Trophoblast cell (in vitro differentiated cells and primary cell): ENCODE measurements at regions not wholly inside any gene's neighbourhood (a gene's known extent, or its start where the extent isn't known, plus 50 kb on each side); places are given as distances from the start of the nearest gene placed in this dataset.

Source experiments
- DNase-seq, 2 donors: peaks; one replicate each; pipeline ENCODE4 v3.0.0-alpha.2; 2016
- H2AFZ ChIP-seq: 2 replicates; pipeline ENCODE4 v1.6.1; 2013; ENCODE audit warnings: low read length, moderate library complexity, mild to moderate bottlenecking; ENCODE audit not compliant: insufficient read depth, poor library complexity
- H2AK5ac ChIP-seq: 2 replicates; pipeline ENCODE4 v1.6.1; 2013; ENCODE audit warnings: mild to moderate bottlenecking, low read length
- H2BK120ac ChIP-seq: 2 replicates; pipeline ENCODE4 v1.6.1; 2013; ENCODE audit warnings: low read length, mild to moderate bottlenecking, moderate library complexity; ENCODE audit not compliant: insufficient read depth, poor library complexity
- H2BK12ac ChIP-seq: 2 replicates; pipeline ENCODE4 v1.6.1; 2013; ENCODE audit warnings: mild to moderate bottlenecking, low read length, moderate library complexity
- H2BK5ac ChIP-seq: 2 replicates; pipeline ENCODE4 v1.6.1; 2013; ENCODE audit warnings: low read length, low read depth, moderate library complexity, mild to moderate bottlenecking; ENCODE audit not compliant: poor library complexity
- H3K14ac ChIP-seq: 2 replicates; pipeline ENCODE4 v1.6.1; 2013; ENCODE audit warnings: mild to moderate bottlenecking, low read length
- H3K18ac ChIP-seq: 2 replicates; pipeline ENCODE4 v1.6.1; 2013; ENCODE audit warnings: mild to moderate bottlenecking, low read length
- H3K23ac ChIP-seq: 2 replicates; pipeline ENCODE4 v1.6.1; 2013; ENCODE audit warnings: low read length
- H3K27ac ChIP-seq: 2 replicates; pipeline ENCODE4 v1.5.1; 2013; ENCODE audit warnings: low read depth, mild to moderate bottlenecking, inconsistent platforms, low read length, moderate library complexity
- H3K27me3 ChIP-seq: 2 replicates; pipeline ENCODE4 v1.6.1; 2013; ENCODE audit warnings: inconsistent platforms, mild to moderate bottlenecking, low read length, moderate library complexity; ENCODE audit not compliant: insufficient read depth
- H3K36me3 ChIP-seq, 2 experiments: 1 replicate in 1 of 2; 2 replicates in 1 of 2; pipeline ENCODE4 v1.6.1; 2013; ENCODE audit warnings: low read length in 2 of 2, mild to moderate bottlenecking in 2 of 2, moderate library complexity in 1 of 2; ENCODE audit not compliant: insufficient read depth in 2 of 2, control insufficient read depth in 1 of 2
- H3K4ac ChIP-seq: 2 replicates; pipeline ENCODE4 v1.6.1; 2013; ENCODE audit warnings: low read depth, mild to moderate bottlenecking, low read length, moderate library complexity
- H3K4me1 ChIP-seq, 2 experiments: 1 replicate in 1 of 2; 2 replicates in 1 of 2; pipeline ENCODE4 v1.6.1; 2013; ENCODE audit warnings: low read length in 2 of 2, mild to moderate bottlenecking in 2 of 2, moderate library complexity in 1 of 2; ENCODE audit not compliant: insufficient read depth in 2 of 2, control insufficient read depth in 1 of 2
- H3K4me2 ChIP-seq: 2 replicates; pipeline ENCODE4 v1.6.1; 2013; ENCODE audit warnings: inconsistent platforms, mild to moderate bottlenecking, low read length, moderate library complexity
- H3K4me3 ChIP-seq: 2 replicates; pipeline ENCODE4 v1.5.1; 2013; ENCODE audit warnings: mild to moderate bottlenecking, low read depth, low read length, inconsistent platforms
- H3K79me1 ChIP-seq: one replicate; pipeline ENCODE4 v1.6.1; 2013; ENCODE audit warnings: low read length
- H3K79me2 ChIP-seq: 2 replicates; pipeline ENCODE4 v1.6.1; 2013; ENCODE audit warnings: low read length, mild to moderate bottlenecking; ENCODE audit not compliant: control insufficient read depth, insufficient read depth, poor library complexity
- H3K9ac ChIP-seq: 2 replicates; pipeline ENCODE4 v1.6.1; 2013; ENCODE audit warnings: mild to moderate bottlenecking, low read length
- H3K9me3 ChIP-seq: 2 replicates; pipeline ENCODE4 v1.6.1; 2013; ENCODE audit warnings: low read depth, mild to moderate bottlenecking, control low read depth, inconsistent platforms, low read length; ENCODE audit not compliant: insufficient read depth
- H4K12ac ChIP-seq: 2 replicates; pipeline ENCODE4 v1.6.1; 2013; ENCODE audit warnings: low read depth, mild to moderate bottlenecking, low read length, moderate library complexity
- H4K8ac ChIP-seq: 2 replicates; pipeline ENCODE4 v1.6.1; 2013; ENCODE audit warnings: low read depth, mild to moderate bottlenecking, low read length, moderate library complexity
- H4K91ac ChIP-seq: one replicate; pipeline ENCODE4 v1.6.1; 2013; ENCODE audit warnings: low read depth, mild to moderate bottlenecking, low read length, moderate library complexity
- WGBS: extraction: QIAGEN DNeasy Blood & Tissue Kit; methylation state at CpG from one replicate; pipeline ENCODE4 v1.1.7; 2013; ENCODE audit warnings: missing lambda C conversion rate; ENCODE audit not compliant: insufficient read length, insufficient coverage; ENCODE audit errors: extremely low coverage; 5-methylcytosine and 5-hydroxymethylcytosine counted together

GRCh38 chr4:54165011-54165410 is 64.1 kb upstream of the PDGFRA start:
- H3K36me3 ChIP-seq: no peaks in the 10 kb centered on the region
- no peak overlapping the region for H3K23ac ChIP-seq
- H2BK5ac ChIP-seq: no peak overlapping the region
- H3K9ac ChIP-seq: no peak overlapping the region
- H3K4me2 ChIP-seq: no peak overlapping the region
- no peak for DNase-seq
- H3K4me3 ChIP-seq: no peak overlapping the region
- H2BK12ac ChIP-seq: no peak overlapping the region
- H2BK120ac ChIP-seq: peak overlapping the region; percentile 26
- no peak overlapping the region for H4K8ac ChIP-seq
- no peak overlapping the region for H2AK5ac ChIP-seq
- WGBS: no CpG with 5 or more reads among the region's 4 CpGs
- no peak overlapping the region for H4K12ac ChIP-seq
- no peak overlapping the region for H3K4ac ChIP-seq
- H3K18ac ChIP-seq: no peak overlapping the region
- H3K14ac ChIP-seq: no peak overlapping the region
- no peaks in the 10 kb centered on the region for H3K27me3 ChIP-seq
- no peak overlapping the region for H2AFZ ChIP-seq
- H3K27ac ChIP-seq: peak overlapping the region; percentile 49
- no peaks in the 10 kb centered on the region for H3K9me3 ChIP-seq
- H3K79me2 ChIP-seq: no peaks in the 10 kb centered on the region
- H4K91ac ChIP-seq: no peak overlapping the region
- peaks cover 4% of the 10 kb centered on the region for H3K79me1 ChIP-seq
- peaks cover 0 to 2% of the 10 kb centered on the region in 2 experiments for H3K4me1 ChIP-seq

- no peak overlapping the region for H3K4me3 ChIP-seq
- no peak overlapping the region for H4K12ac ChIP-seq
- H3K4me2 ChIP-seq: no peak overlapping the region
- DNase-seq: peak; percentile 57 to 78
- no peaks in the 10 kb centered on the region for H3K79me2 ChIP-seq
- H3K27ac ChIP-seq: peak overlapping the region; percentile 49
- H3K9ac ChIP-seq: no peak overlapping the region
- H2BK5ac ChIP-seq: no peak overlapping the region
- no peak overlapping the region for H4K8ac ChIP-seq
- no peak overlapping the region for H4K91ac ChIP-seq
- no peak overlapping the region for H3K18ac ChIP-seq
- no peak overlapping the region for H2BK120ac ChIP-seq
- no peaks in the 10 kb centered on the region for H3K9me3 ChIP-seq
- H3K14ac ChIP-seq: no peak overlapping the region
- H2AK5ac ChIP-seq: no peak overlapping the region
- no peak overlapping the region for H3K23ac ChIP-seq
- no peaks in the 10 kb centered on the region for H3K27me3 ChIP-seq
- peaks cover 4% of the 10 kb centered on the region for H3K79me1 ChIP-seq
- H3K4me1 ChIP-seq: peaks cover 0 to 4% of the 10 kb centered on the region in 2 experiments
- no peak overlapping the region for H2BK12ac ChIP-seq
- no peak overlapping the region for H3K4ac ChIP-seq
- no peak overlapping the region for H2AFZ ChIP-seq
- no peaks in the 10 kb centered on the region for H3K36me3 ChIP-seq
Measured at GRCh38 chr4:54165438-54165837, 63.7 kb upstream of the PDGFRA start.

DNA sequence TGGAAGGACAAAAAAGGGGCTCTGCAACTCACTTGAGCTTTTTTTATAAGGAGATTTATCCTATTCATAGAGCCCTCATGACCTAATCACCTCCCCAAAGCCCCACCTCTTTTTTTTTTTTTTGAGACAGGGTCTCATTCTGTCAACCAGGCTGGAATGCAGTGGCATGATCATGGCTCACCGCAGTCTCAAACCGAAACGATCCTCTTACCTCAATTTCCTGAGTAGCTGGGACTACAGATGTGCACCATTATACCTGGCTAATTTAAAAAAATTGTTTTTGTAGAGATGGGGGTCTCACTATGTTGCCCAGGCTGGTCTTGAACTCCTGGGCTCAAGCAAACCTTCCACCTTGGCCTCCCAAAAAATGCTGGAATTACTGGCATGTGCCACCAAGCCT is 61.6 kb upstream of the PDGFRA start:
- Histone ChIP-seq H3K9ac (no peak overlapping the region), H3K27ac (no peak overlapping the region), H3K4me2 (no peak overlapping the region), H3K9me3 (no peaks in the 10 kb centered on the region), H3K4me3 (no peak overlapping the region), H2AFZ (no peak overlapping the region), H3K36me3 (no peaks in the 10 kb centered on the region), H3K79me2 (no peaks in the 10 kb centered on the region), H3K27me3 (no peaks in the 10 kb centered on the region), H2BK12ac (peak overlapping the region; percentile 45), H3K4ac (no peak overlapping the region), H3K23ac (no peak overlapping the region), H2BK120ac (no peak overlapping the region), H4K12ac (no peak overlapping the region), H2AK5ac (no peak overlapping the region), H3K18ac (no peak overlapping the region), H2BK5ac (no peak overlapping the region), H3K79me1 (peaks cover 4% of the 10 kb centered on the region), H4K91ac (no peak overlapping the region), H4K8ac (no peak overlapping the region), H3K14ac (no peak overlapping the region), H3K4me1 (peaks cover 0 to 7% of the 10 kb centered on the region in 2 experiments)
- WGBS: no CpG with 5 or more reads among the region's 3 CpGs
- no peak for DNase-seq

DNA sequence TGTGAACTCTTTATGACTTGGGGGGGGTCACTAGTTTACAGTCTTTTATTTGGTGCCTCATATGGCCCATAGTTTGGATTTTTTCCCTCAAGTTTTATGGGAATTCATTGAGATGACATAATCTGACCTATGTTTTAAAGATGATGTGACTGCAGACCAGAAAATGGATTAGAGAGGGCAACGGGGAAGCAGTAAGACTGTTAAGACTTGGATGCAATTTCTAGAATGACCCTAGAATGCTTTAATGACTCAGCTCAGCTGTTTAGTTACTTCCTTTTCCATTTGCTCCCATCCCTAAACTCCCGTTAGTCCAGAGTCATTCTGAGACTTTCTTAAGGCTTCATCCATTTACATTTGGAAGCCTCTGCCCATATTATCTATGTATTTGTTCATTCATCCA is 59.9 kb upstream of the PDGFRA start:
- Histone ChIP-seq H3K9ac (no peak overlapping the region), H4K12ac (no peak overlapping the region), H3K27ac (no peak overlapping the region), H3K27me3 (no peaks in the 10 kb centered on the region), H3K18ac (no peak overlapping the region), H2BK120ac (no peak overlapping the region), H4K91ac (no peak overlapping the region), H3K36me3 (no peaks in the 10 kb centered on the region), H4K8ac (no peak overlapping the region), H3K14ac (no peak overlapping the region), H3K9me3 (no peaks in the 10 kb centered on the region), H3K23ac (no peak overlapping the region), H2AK5ac (no peak overlapping the region), H3K79me2 (no peaks in the 10 kb centered on the region), H3K4me3 (no peak overlapping the region), H3K4me2 (no peak overlapping the region), H2BK12ac (no peak overlapping the region), H2BK5ac (no peak overlapping the region), H3K4me1 (peaks cover 0 to 7% of the 10 kb centered on the region in 2 experiments), H2AFZ (no peak overlapping the region), H3K79me1 (peaks cover 4% of the 10 kb centered on the region), H3K4ac (no peak overlapping the region)
- WGBS: no CpG with 5 or more reads among the region's 2 CpGs
- DNase-seq: no peak
